Thyroid gland (tissue), 4 donors: ENCODE measurements at regions not wholly inside any gene's neighbourhood (a gene's known extent, or its start where the extent isn't known, plus 50 kb on each side); places are given as distances from the start of the nearest gene placed in this dataset.

Experiments
- CTCF ChIP-seq, 6 experiments: fragments of 200-600 bp in 3 of 6; fragments of 450-650 bp in 3 of 6; sonication (generic) in 3 of 6; IDR thresholded peaks; one replicate each; pipeline ENCODE4 v1.5.1; 2016 to 2019; ENCODE audit warnings: antibody characterized with exemption in 6 of 6, mild to moderate bottlenecking in 2 of 6, inconsistent platforms in 1 of 6, moderate library complexity in 1 of 6
- POLR2A ChIP-seq, 2 donors: fragments of 450-650 bp; IDR thresholded peaks; one replicate each; pipeline ENCODE4 v1.6.1; 2017; ENCODE audit warnings: antibody characterized with exemption in 2 of 2, mild to moderate bottlenecking in 2 of 2, moderate library complexity in 1 of 2

- TF ChIP-seq CTCF (IDR thresholded peaks at IDR 0.05): peak in 3 of 6 experiments; percentile 25 to 38 (median 33)
- TF ChIP-seq POLR2A (IDR thresholded peaks at IDR 0.05): peak; percentile 23 to 62
Measured at GRCh38 chr11:19345848-19346681, 105.3 kb upstream of the E2F8 start.
